HEK293T (cell line): ENCODE measurements at regions not wholly inside any gene's neighbourhood (a gene's known extent, or its start where the extent isn't known, plus 50 kb on each side); places are given as distances from the start of the nearest gene placed in this dataset.

Experiments
- BHLHE40 ChIP-seq: fragments of 450-650 bp; IDR thresholded peaks from 2 replicates; pipeline ENCODE4 v1.6.1; 2016; ENCODE audit warnings: mild to moderate bottlenecking, moderate library complexity, borderline replicate concordance
- ELF4 ChIP-seq: fragments of 450-650 bp; IDR thresholded peaks from 2 replicates; pipeline ENCODE4 v1.6.1; 2017; ENCODE audit warnings: antibody characterized with exemption
- FOXA1 ChIP-seq: fragments of 450-650 bp; IDR thresholded peaks from 2 replicates; pipeline ENCODE4 v1.6.1; 2016; ENCODE audit warnings: mild to moderate bottlenecking
- FOXK2 ChIP-seq: fragments of 450-650 bp; IDR thresholded peaks from 2 replicates; pipeline ENCODE4 v1.6.1; 2016; ENCODE audit warnings: mild to moderate bottlenecking
- FOXM1 ChIP-seq: fragments of 450-650 bp; IDR thresholded peaks from 2 replicates; pipeline ENCODE4 v1.6.1; 2017; ENCODE audit warnings: mild to moderate bottlenecking, borderline replicate concordance
- HDGF ChIP-seq: fragments of 450-650 bp; IDR thresholded peaks from 2 replicates; pipeline ENCODE4 v1.6.1; 2017; ENCODE audit warnings: antibody characterized with exemption, borderline replicate concordance
- LEF1 ChIP-seq: fragments of 450-650 bp; IDR thresholded peaks from 2 replicates; pipeline ENCODE4 v1.6.1; 2017; ENCODE audit warnings: mild to moderate bottlenecking, borderline replicate concordance
- NFRKB ChIP-seq: fragments of 450-650 bp; IDR thresholded peaks from 2 replicates; pipeline ENCODE4 v1.6.1; 2016; ENCODE audit warnings: mild to moderate bottlenecking, moderate library complexity
- SP1 ChIP-seq: fragments of 450-650 bp; IDR thresholded peaks from 2 replicates; pipeline ENCODE4 v1.6.1; 2017
- SUZ12 ChIP-seq: fragments of 450-650 bp; IDR thresholded peaks from 2 replicates; pipeline ENCODE4 v1.6.1; 2016; ENCODE audit warnings: mild to moderate bottlenecking
- TARDBP ChIP-seq: fragments of 450-650 bp; IDR thresholded peaks from 2 replicates; pipeline ENCODE4 v1.6.1; 2016
- ZNF384 ChIP-seq: fragments of 450-650 bp; IDR thresholded peaks from 2 replicates; pipeline ENCODE4 v1.6.1; 2016
- TF ChIP-seq, protein P1 (sequence below): fragments of 450-650 bp; IDR thresholded peaks from 2 replicates; pipeline ENCODE4 v1.6.1; 2016

DNA sequence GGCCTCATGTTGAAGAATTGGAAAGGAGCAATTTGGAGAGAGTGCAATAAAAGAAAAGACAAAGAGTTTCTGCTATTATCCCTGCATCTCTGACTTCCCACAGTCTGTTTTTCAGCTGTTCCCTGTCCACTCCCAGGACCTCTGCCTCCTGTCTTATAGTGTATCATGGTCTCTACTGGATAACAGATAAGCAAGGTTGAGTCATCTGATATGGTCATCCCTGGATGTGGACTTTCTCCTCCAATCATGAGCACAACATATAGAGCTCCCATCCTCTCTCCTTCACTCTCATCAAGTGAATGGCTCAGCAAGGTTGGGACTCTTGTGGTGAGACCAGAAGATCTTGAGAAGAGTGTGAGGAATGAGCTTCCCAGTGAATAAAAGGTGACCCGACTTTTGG, 123.1 kb downstream of the PLCE1 start:
- TF ChIP-seq FOXM1 (no peak), FOXA1 (no peak), LEF1 (no peak), BHLHE40 (no peak), ELF4 (no peak), HDGF (no peak), TARDBP (no peak), FOXK2 (no peak), SUZ12 (no peak), NFRKB (no peak), ZNF384 (no peak), SP1 (no peak)
- TF ChIP-seq, protein P1, sequence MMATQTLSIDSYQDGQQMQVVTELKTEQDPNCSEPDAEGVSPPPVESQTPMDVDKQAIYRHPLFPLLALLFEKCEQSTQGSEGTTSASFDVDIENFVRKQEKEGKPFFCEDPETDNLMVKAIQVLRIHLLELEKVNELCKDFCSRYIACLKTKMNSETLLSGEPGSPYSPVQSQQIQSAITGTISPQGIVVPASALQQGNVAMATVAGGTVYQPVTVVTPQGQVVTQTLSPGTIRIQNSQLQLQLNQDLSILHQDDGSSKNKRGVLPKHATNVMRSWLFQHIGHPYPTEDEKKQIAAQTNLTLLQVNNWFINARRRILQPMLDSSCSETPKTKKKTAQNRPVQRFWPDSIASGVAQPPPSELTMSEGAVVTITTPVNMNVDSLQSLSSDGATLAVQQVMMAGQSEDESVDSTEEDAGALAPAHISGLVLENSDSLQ: no peak
